H1 (cell line): ENCODE measurements at regions not wholly inside any gene's neighbourhood (a gene's known extent, or its start where the extent isn't known, plus 50 kb on each side); places are given as distances from the start of the nearest gene placed in this dataset.

ENCODE experiments used
- CTCF ChIA-PET: fragments of 300-600 bp; sonication (Branson Sonifier 250); formaldehyde crosslinking; loops from one replicate; lab custom pipeline; 2021; ENCODE audit not compliant: partially characterized antibody; lab: Charles Lee
- POLR2A ChIA-PET: fragments of 300-600 bp; sonication (Branson Sonifier 250); formaldehyde crosslinking; loops from one replicate; lab custom pipeline; 2021; ENCODE audit warnings: inconsistent platforms; ENCODE audit not compliant: partially characterized antibody; lab: Charles Lee
- DNase-seq, 2 experiments: peaks; one replicate each; pipeline versions ENCODE4 v3.0.0 to v3.0.0-alpha.2; 2010 to 2022; ENCODE audit warnings: low spot score in 2 of 2, low read depth in 1 of 2, mixed read lengths in 1 of 2
- FAIRE-seq: peaks from 2 replicates; lab custom pipeline; 2011; peaks lifted over from hg19 to GRCh38; lab: Jason Lieb, UNC
- H2AFZ ChIP-seq: 2 replicates; pipeline ENCODE4 v1.8.1; 2012; ENCODE audit warnings: low read length, inconsistent platforms
- H2AK5ac ChIP-seq: 2 replicates; pipeline ENCODE4 v1.6.1; 2013; ENCODE audit warnings: low read depth, low read length
- H2BK120ac ChIP-seq: replicated peaks from 2 replicates; pipeline ENCODE3; 2013; ENCODE audit warnings: low read depth, low read length, inconsistent platforms
- H2BK12ac ChIP-seq: 2 replicates; pipeline ENCODE4 v1.6.1; 2013; ENCODE audit warnings: low read depth, low read length
- H2BK15ac ChIP-seq: 2 replicates; pipeline ENCODE4 v1.6.1; 2013; ENCODE audit warnings: low read length
- H2BK20ac ChIP-seq: 2 replicates; pipeline ENCODE4 v1.6.1; 2013; ENCODE audit warnings: low read length
- H2BK5ac ChIP-seq: 2 replicates; pipeline ENCODE4 v1.6.1; 2013; ENCODE audit warnings: low read depth, low read length
- H3K14ac ChIP-seq: 2 replicates; pipeline ENCODE4 v1.6.1; 2013; ENCODE audit warnings: inconsistent platforms; ENCODE audit not compliant: insufficient read length
- H3K18ac ChIP-seq: 2 replicates; pipeline ENCODE4 v1.6.1; 2013; ENCODE audit warnings: low read length; ENCODE audit errors: extremely low read depth
- H3K23ac ChIP-seq: 2 replicates; pipeline ENCODE4 v1.6.1; 2013; ENCODE audit warnings: inconsistent platforms; ENCODE audit not compliant: insufficient read length
- H3K23me2 ChIP-seq: 2 replicates; pipeline ENCODE4 v1.6.1; 2013; ENCODE audit warnings: low read depth, low read length
- H3K27ac ChIP-seq: 2 replicates; pipeline ENCODE4 v1.6.1; 2011; ENCODE audit warnings: low read depth, low read length, inconsistent platforms
- H3K27me3 ChIP-seq, 4 experiments: replicated peaks in 1 of 4; 1 replicate in 1 of 4; 2 replicates in 3 of 4; pipeline versions ENCODE4 v1.6.1 to v1.8.1; 2011 to 2013; ENCODE audit warnings: low read length in 3 of 4, mild to moderate bottlenecking in 3 of 4, inconsistent platforms in 2 of 4, mixed read lengths in 2 of 4, moderate library complexity in 1 of 4; ENCODE audit not compliant: control insufficient read depth in 3 of 4, insufficient read depth in 3 of 4; ENCODE audit errors: extremely low read depth in 1 of 4
- H3K36me3 ChIP-seq, 4 experiments: 2 replicates each; pipeline versions ENCODE4 v1.6.1 to v1.8.1; 2011 to 2013; ENCODE audit warnings: mild to moderate bottlenecking in 4 of 4, low read length in 3 of 4, moderate library complexity in 2 of 4, control low read depth in 1 of 4, inconsistent platforms in 1 of 4; ENCODE audit not compliant: insufficient read depth in 4 of 4, control insufficient read depth in 2 of 4
- H3K4ac ChIP-seq: replicated peaks from 2 replicates; pipeline ENCODE3; 2013; ENCODE audit warnings: low read length, low read depth, mixed read lengths, inconsistent platforms; ENCODE audit not compliant: insufficient read length
- H3K4me1 ChIP-seq, 4 experiments: replicated peaks in 1 of 4; 1 replicate in 1 of 4; 2 replicates in 3 of 4; pipeline versions ENCODE4 v1.6.1 to v1.8.1; 2011 to 2013; ENCODE audit warnings: low read length in 3 of 4, inconsistent platforms in 2 of 4, mixed read lengths in 1 of 4; ENCODE audit not compliant: insufficient read depth in 4 of 4, control insufficient read depth in 3 of 4
- H3K4me2 ChIP-seq, 2 experiments: 2 replicates each; pipeline versions ENCODE4 v1.6.1 to v1.8.1; 2011 to 2013; ENCODE audit warnings: low read depth in 2 of 2, low read length in 2 of 2, control low read depth in 1 of 2, inconsistent platforms in 1 of 2, mild to moderate bottlenecking in 1 of 2; ENCODE audit not compliant: insufficient read depth in 1 of 2
- H3K4me3 ChIP-seq, 4 experiments: fragments of 200-600, 300-600 bp in 1 of 4; sonication (generic), shearing (Covaris generic), sonication (Bioruptor Twin) in 1 of 4; 2 replicates each; pipeline versions ENCODE4 v1.5.1 to v1.8.1; 2011 to 2016; ENCODE audit warnings: low read length in 4 of 4, low read depth in 3 of 4, control low read depth in 2 of 4, inconsistent platforms in 2 of 4, mild to moderate bottlenecking in 2 of 4, mixed read lengths in 1 of 4, moderate library complexity in 1 of 4; ENCODE audit not compliant: insufficient read depth in 2 of 4; ENCODE audit errors: extremely low read depth in 1 of 4
- H3K56ac ChIP-seq: replicated peaks from 2 replicates; pipeline ENCODE3; 2013; ENCODE audit warnings: low read depth, mild to moderate bottlenecking, mixed read lengths, low read length, inconsistent platforms; ENCODE audit not compliant: insufficient read length
- H3K79me1 ChIP-seq: 2 replicates; pipeline ENCODE4 v1.6.1; 2013; ENCODE audit warnings: low read depth, low read length, control low read depth
- H3K79me2 ChIP-seq, 2 experiments: 2 replicates each; pipeline versions ENCODE4 v1.6.1 to v1.8.1; 2012 to 2013; ENCODE audit warnings: low read length in 2 of 2, mild to moderate bottlenecking in 2 of 2, inconsistent platforms in 1 of 2; ENCODE audit not compliant: insufficient read depth in 2 of 2, control insufficient read depth in 1 of 2
- H3K9ac ChIP-seq, 4 experiments: replicated peaks in 1 of 4; 1 replicate in 1 of 4; 2 replicates in 3 of 4; pipeline versions ENCODE4 v1.6.1 to v1.8.1; 2011 to 2013; ENCODE audit warnings: low read depth in 3 of 4, low read length in 3 of 4, control low read depth in 2 of 4, mild to moderate bottlenecking in 2 of 4, moderate library complexity in 2 of 4, inconsistent platforms in 1 of 4; ENCODE audit errors: extremely low read depth in 1 of 4
- H3K9me3 ChIP-seq, 2 experiments: 2 replicates each; pipeline versions ENCODE4 v1.6.1 to v1.8.1; 2012 to 2013; ENCODE audit warnings: mild to moderate bottlenecking in 2 of 2, moderate library complexity in 2 of 2, control low read depth in 1 of 2, inconsistent platforms in 1 of 2, low read depth in 1 of 2, low read length in 1 of 2, mixed read lengths in 1 of 2; ENCODE audit not compliant: insufficient read depth in 2 of 2
- H4K20me1 ChIP-seq, 2 experiments: replicated peaks in 1 of 2; 2 replicates each; pipeline versions ENCODE3 to v1.8.1; 2011 to 2013; ENCODE audit warnings: inconsistent platforms in 2 of 2, low read length in 2 of 2, mild to moderate bottlenecking in 1 of 2; ENCODE audit not compliant: insufficient read depth in 2 of 2, control insufficient read depth in 1 of 2
- H4K5ac ChIP-seq: 2 replicates; pipeline ENCODE4 v1.6.1; 2013; ENCODE audit warnings: low read length, low read depth, mixed read lengths, inconsistent platforms; ENCODE audit not compliant: insufficient read length
- H4K8ac ChIP-seq: 2 replicates; pipeline ENCODE4 v1.8.0; 2013; ENCODE audit warnings: mild to moderate bottlenecking, moderate library complexity, low read length, inconsistent platforms; ENCODE audit not compliant: insufficient read depth; ENCODE audit errors: extremely low read depth
- H4K91ac ChIP-seq: replicated peaks from 2 replicates; pipeline ENCODE3; 2013; ENCODE audit warnings: low read length, mixed read lengths, inconsistent platforms; ENCODE audit not compliant: insufficient read length
- BACH1 ChIP-seq: IDR thresholded peaks from 2 replicates; pipeline ENCODE4 v1.6.1; 2012; ENCODE audit warnings: low read length, improper control_type of control experiment
- CHD1 ChIP-seq: IDR thresholded peaks from 2 replicates; pipeline ENCODE4 v1.6.1; 2012; ENCODE audit warnings: low read depth, low read length, improper control_type of control experiment
- JUND ChIP-seq: IDR thresholded peaks from 2 replicates; pipeline ENCODE4 v1.6.1; 2011; ENCODE audit warnings: mild to moderate bottlenecking, improper control_type of control experiment, low read length
- KDM4A ChIP-seq: IDR thresholded peaks from one replicate; pipeline ENCODE4 v1.7.1; 2012; ENCODE audit warnings: low read depth, mild to moderate bottlenecking, moderate library complexity, low read length, inconsistent platforms; ENCODE audit not compliant: severe bottlenecking
- RAD21 ChIP-seq, 2 experiments: IDR thresholded peaks in 1 of 2; conservative IDR thresholded peaks in 1 of 2; 2 replicates each; pipeline ENCODE4 v1.6.1; 2011; ENCODE audit warnings: low read depth in 2 of 2, low read length in 2 of 2, improper control_type of control experiment in 1 of 2, inconsistent platforms in 1 of 2, mild to moderate bottlenecking in 1 of 2, moderate library complexity in 1 of 2
- RNF2 ChIP-seq: fragments of 200-900, 300-1000 bp; sonication (generic); IDR thresholded peaks from 2 replicates; pipeline ENCODE4 v1.7.1; 2016; ENCODE audit warnings: borderline replicate concordance, low read depth, mild to moderate bottlenecking, antibody characterized with exemption, low read length; ENCODE audit not compliant: poor library complexity, severe bottlenecking; ENCODE audit errors: missing control alignments
- SAP30 ChIP-seq: fragments of 300-600 bp; sonication (generic); IDR thresholded peaks from 2 replicates; pipeline ENCODE4 v1.7.1; 2012; ENCODE audit warnings: low read length, moderate library complexity, mild to moderate bottlenecking, inconsistent platforms; ENCODE audit not compliant: insufficient read depth, insufficient replicate concordance
- TAF1 ChIP-seq: IDR thresholded peaks from 2 replicates; pipeline ENCODE4 v1.6.1; 2011; ENCODE audit warnings: mild to moderate bottlenecking, low read depth, low read length
- TAF7 ChIP-seq: optimal IDR thresholded peaks from 2 replicates; pipeline ENCODE3; 2011; ENCODE audit warnings: low read depth, mild to moderate bottlenecking, inconsistent platforms, low read length, moderate library complexity, borderline replicate concordance
- TBP ChIP-seq: IDR thresholded peaks from 2 replicates; pipeline ENCODE4 v1.6.1; 2011; ENCODE audit warnings: low read depth, low read length, improper control_type of control experiment
- WGBS, 2 experiments: shearing (Covaris generic) in 1 of 2; methylation state at CpG; one replicate each; pipeline versions ENCODE4 v1.1.6 to v1.1.7; 2013 to 2015; ENCODE audit warnings: low lambda C conversion rate in 2 of 2, mixed read lengths in 2 of 2, inconsistent platforms in 1 of 2, low coverage in 1 of 2, missing lambda C conversion rate in 1 of 2; ENCODE audit not compliant: insufficient replicate concordance in 2 of 2, insufficient coverage in 1 of 2, insufficient read length in 1 of 2; ENCODE audit errors: extremely low coverage in 1 of 2, missing lambda C conversion rate in 1 of 2; 5-methylcytosine and 5-hydroxymethylcytosine counted together

DNA sequence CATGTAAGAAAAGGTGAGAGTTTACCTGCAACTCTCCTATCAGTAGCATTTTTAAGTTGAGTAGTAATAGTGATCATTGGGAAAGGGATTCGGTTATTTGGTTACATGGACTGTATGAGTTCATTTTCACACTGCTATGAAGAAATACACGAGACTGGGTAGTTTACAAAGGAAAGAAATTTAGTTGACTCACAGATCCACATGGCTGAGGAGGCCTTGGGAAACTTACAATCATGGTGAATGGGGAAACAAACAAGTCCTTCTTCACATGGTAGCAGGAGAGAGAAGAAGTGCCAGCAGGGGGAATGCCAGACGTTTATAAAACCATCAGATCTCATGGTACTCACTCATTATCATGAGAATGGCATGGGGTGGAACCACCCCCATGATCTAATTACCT is 59.3 kb upstream of the FBXO28 start:
- no peak overlapping the region for H3K14ac ChIP-seq
- no peaks in the 10 kb centered on the region for H3K4me1 ChIP-seq
- FAIRE-seq (no peak), DNase-seq (no peak)
- no peaks in the 10 kb centered on the region for H3K79me2 ChIP-seq
- H4K91ac ChIP-seq, result no peak overlapping the region
- no peak overlapping the region for H2BK15ac ChIP-seq
- H3K56ac ChIP-seq, result no peak overlapping the region
- no peak overlapping the region for H3K9ac ChIP-seq
- no peak overlapping the region for H3K4ac ChIP-seq
- H2BK5ac ChIP-seq, result no peak overlapping the region
- no peaks in the 10 kb centered on the region for H4K20me1 ChIP-seq
- no peaks in the 10 kb centered on the region for H3K27me3 ChIP-seq
- no peak overlapping the region for H4K8ac ChIP-seq
- no peak overlapping the region for H2AFZ ChIP-seq
- TF ChIP-seq RAD21 (IDR thresholded peaks at IDR 0.05 in 1 of 2, conservative IDR thresholded peaks at IDR 0.05 in 1 of 2; ENCODE audit: low read depth in 2 of 2, low read length in 2 of 2) (no peak), JUND (no peak), TBP (no peak), BACH1 (no peak), TAF7 (no peak), TAF1 (no peak), CHD1 (no peak), KDM4A (no peak), RNF2 (no peak), SAP30 (no peak)
- H4K5ac ChIP-seq, result no peak overlapping the region
- H3K4me2 ChIP-seq, result no peak overlapping the region
- no peaks in the 10 kb centered on the region; a peak in 1 of 8 replicates for H3K36me3 ChIP-seq
- H3K23ac ChIP-seq, result no peak overlapping the region
- POLR2A ChIA-PET, result no interaction called here
- no peak overlapping the region for H3K27ac ChIP-seq
- WGBS, 2 experiments, result 75% methylated on average over 3 of the region's 3 CpGs; no CpG with 5 or more reads in 1 of the 2 experiments
- no peaks in the 10 kb centered on the region for H3K79me1 ChIP-seq
- no peak overlapping the region for H2BK120ac ChIP-seq
- H2BK12ac ChIP-seq, result no peak overlapping the region
- H3K23me2 ChIP-seq, result no peaks in the 10 kb centered on the region
- no peak overlapping the region for H3K18ac ChIP-seq
- H3K9me3 ChIP-seq, result no peaks in the 10 kb centered on the region
- H3K4me3 ChIP-seq, result no peak overlapping the region
- H2AK5ac ChIP-seq, result no peak overlapping the region
- H2BK20ac ChIP-seq, result no peak overlapping the region
- CTCF ChIA-PET, result no interaction called here
